Tibial nerve (tissue), 4 donors: ENCODE measurements at regions not wholly inside any gene's neighbourhood (a gene's known extent, or its start where the extent isn't known, plus 50 kb on each side); places are given as distances from the start of the nearest gene placed in this dataset.

Experiments
- DNase-seq, 2 donors: peaks; one replicate each; pipeline ENCODE4 v3.0.0-alpha.2; 2019; ENCODE audit warnings: low spot score in 2 of 2
- H3K27ac ChIP-seq, 4 donors: fragments of 200-600 bp; sonication (generic) in 3 of 4; one replicate each; pipeline ENCODE4 v1.5.1; 2017 to 2019; ENCODE audit warnings: mild to moderate bottlenecking in 1 of 4
- H3K27me3 ChIP-seq, 2 donors: fragments of 200-600 bp; sonication (generic) in 1 of 2; one replicate each; pipeline versions ENCODE4 v1.5.1 to v1.6.0; 2017 to 2019
- H3K36me3 ChIP-seq, 3 donors: fragments of 200-600 bp; sonication (generic); one replicate each; pipeline ENCODE4 v1.5.1; 2018 to 2019
- H3K4me1 ChIP-seq, 4 donors: fragments of 200-600 bp; sonication (generic) in 3 of 4; one replicate each; pipeline ENCODE4 v1.5.1; 2017 to 2019
- H3K4me3 ChIP-seq, 4 donors: fragments of 200-600 bp; sonication (generic) in 3 of 4; one replicate each; pipeline ENCODE4 v1.5.1; 2017 to 2019; ENCODE audit warnings: mild to moderate bottlenecking in 1 of 4, moderate library complexity in 1 of 4
- H3K9me3 ChIP-seq, 4 donors: fragments of 200-600 bp; sonication (generic) in 3 of 4; one replicate each; pipeline ENCODE4 v1.5.1; 2017 to 2019
- CTCF ChIP-seq, 5 experiments: fragments of 200-600 bp in 3 of 5; fragments of 450-650 bp in 2 of 5; sonication (generic) in 3 of 5; IDR thresholded peaks; one replicate each; pipeline ENCODE4 v1.5.1; 2016 to 2019; ENCODE audit warnings: antibody characterized with exemption in 5 of 5, mild to moderate bottlenecking in 3 of 5, moderate library complexity in 2 of 5
- EP300 ChIP-seq, 2 donors: sonication (generic); formaldehyde crosslinking; IDR thresholded peaks; one replicate each; pipeline ENCODE4 v1.6.1; 2017; ENCODE audit warnings: antibody characterized with exemption in 2 of 2, mild to moderate bottlenecking in 1 of 2
- POLR2A ChIP-seq, 2 donors: fragments of 450-650 bp; IDR thresholded peaks; one replicate each; pipeline ENCODE4 v1.6.1; 2017; ENCODE audit warnings: antibody characterized with exemption in 2 of 2, mild to moderate bottlenecking in 2 of 2, moderate library complexity in 2 of 2
- WGBS, 2 donors: methylation state at CpG; one replicate each; pipeline ENCODE4 v1.1.5; 2018; 5-methylcytosine and 5-hydroxymethylcytosine counted together

GRCh38 chr7:145696071-145696470 is 420.5 kb upstream of the CNTNAP2 start:
- Histone ChIP-seq H3K4me3 (no peak overlapping the region), H3K4me1 (no peaks in the 10 kb centered on the region), H3K9me3 (no peaks in the 10 kb centered on the region), H3K27ac (no peak overlapping the region), H3K27me3 (no peaks in the 10 kb centered on the region), H3K36me3 (no peaks in the 10 kb centered on the region)
- TF ChIP-seq CTCF (IDR thresholded peaks at IDR 0.05): no peak
- TF ChIP-seq EP300 (IDR thresholded peaks at IDR 0.05): no peak
- TF ChIP-seq POLR2A (IDR thresholded peaks at IDR 0.05): no peak
- no peak for DNase-seq

DNA sequence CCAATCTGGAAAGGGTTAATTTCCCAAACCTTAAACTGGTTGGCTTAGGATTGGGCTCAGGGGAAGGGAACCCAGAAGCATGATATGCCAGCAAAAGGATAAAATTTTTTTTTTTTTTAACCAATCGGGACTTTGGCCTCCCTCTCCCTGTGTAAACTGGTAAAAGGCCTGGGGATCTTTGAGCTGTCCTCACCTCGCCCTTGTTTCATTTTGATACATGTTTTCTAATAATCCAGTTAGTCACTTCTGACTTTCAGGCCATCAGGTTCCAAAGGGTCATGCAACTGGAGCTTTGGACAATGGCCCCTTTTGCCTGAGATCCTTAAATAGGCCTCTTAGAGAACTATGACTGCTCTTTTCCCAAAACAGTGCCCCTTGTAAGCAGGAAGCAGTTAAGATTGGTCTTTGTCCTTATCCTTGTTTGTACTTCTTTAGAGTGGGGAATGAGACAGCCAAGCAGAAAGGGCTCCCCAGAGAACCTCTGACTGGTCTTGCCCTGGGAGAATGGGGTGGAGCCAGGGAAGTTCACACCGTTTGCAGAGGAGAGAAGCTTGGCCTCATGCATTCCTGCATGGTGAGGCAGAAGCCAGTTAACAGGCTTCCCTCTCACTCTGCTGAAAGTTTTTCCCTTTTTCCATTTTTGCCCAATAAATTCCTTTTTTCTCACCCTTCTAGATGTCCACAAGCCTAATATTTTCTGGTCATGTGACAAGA is 424.2 kb upstream of the CNTNAP2 start:
- Histone ChIP-seq H3K36me3 (no peaks in the 10 kb centered on the region), H3K27ac (no peak overlapping the region), H3K4me1 (no peaks in the 10 kb centered on the region), H3K27me3 (no peaks in the 10 kb centered on the region), H3K4me3 (no peak overlapping the region), H3K9me3 (no peaks in the 10 kb centered on the region)
- no peak for TF ChIP-seq EP300 (IDR thresholded peaks at IDR 0.05)
- no peak for TF ChIP-seq POLR2A (IDR thresholded peaks at IDR 0.05)
- no peak for TF ChIP-seq CTCF (IDR thresholded peaks at IDR 0.05)
- WGBS, 2 donors: 28 to 33% methylated on average over 3 of the region's 3 CpGs
- no peak for DNase-seq

DNA sequence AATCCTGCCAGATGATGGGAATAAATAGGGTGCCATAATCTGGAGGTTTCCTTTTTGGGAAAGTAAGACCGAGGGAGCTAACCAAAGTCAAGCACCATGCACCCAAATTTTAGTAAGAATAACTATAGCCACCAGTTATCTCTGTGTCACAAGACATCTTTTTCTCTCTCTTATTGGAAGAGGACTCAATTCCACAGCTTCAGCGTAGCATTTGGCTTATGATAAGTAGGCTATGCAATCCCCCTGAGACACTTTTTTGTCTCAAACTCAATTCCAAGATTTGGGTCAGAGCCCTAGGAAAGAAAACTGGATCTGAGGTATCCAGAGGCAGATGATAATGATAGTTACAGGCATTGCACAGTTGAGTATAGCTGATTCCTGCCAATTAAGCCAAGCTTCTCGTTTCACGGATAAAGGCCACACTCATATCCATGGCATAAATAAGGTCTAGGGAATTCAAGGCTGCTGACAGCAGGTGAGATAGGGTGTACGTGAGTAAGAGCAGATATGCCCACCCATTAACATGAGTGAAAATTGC is 425.2 kb upstream of the CNTNAP2 start:
- Histone ChIP-seq H3K4me3 (no peak overlapping the region), H3K9me3 (no peaks in the 10 kb centered on the region), H3K27ac (no peak overlapping the region), H3K36me3 (no peaks in the 10 kb centered on the region), H3K27me3 (no peaks in the 10 kb centered on the region), H3K4me1 (no peaks in the 10 kb centered on the region)
- TF ChIP-seq CTCF (IDR thresholded peaks at IDR 0.05) (no peak), POLR2A (IDR thresholded peaks at IDR 0.05) (no peak), EP300 (IDR thresholded peaks at IDR 0.05) (no peak)
- WGBS, 2 donors: 81 to 85% methylated on average over 5 of the region's 5 CpGs
- no peak for DNase-seq

- TF ChIP-seq EP300 (IDR thresholded peaks at IDR 0.05) (no peak), POLR2A (IDR thresholded peaks at IDR 0.05) (no peak), CTCF (IDR thresholded peaks at IDR 0.05) (no peak)
- Histone ChIP-seq H3K4me3 (no peak overlapping the region), H3K27me3 (no peaks in the 10 kb centered on the region), H3K9me3 (no peaks in the 10 kb centered on the region), H3K27ac (no peak overlapping the region), H3K4me1 (no peaks in the 10 kb centered on the region), H3K36me3 (no peaks in the 10 kb centered on the region)
- no peak for DNase-seq
- WGBS, 2 donors: 93 to 95% methylated on average over 3 of the region's 3 CpGs
These were observed 435.0 kb upstream of the CNTNAP2 start for GRCh38 chr7:145681646-145682045.

DNA sequence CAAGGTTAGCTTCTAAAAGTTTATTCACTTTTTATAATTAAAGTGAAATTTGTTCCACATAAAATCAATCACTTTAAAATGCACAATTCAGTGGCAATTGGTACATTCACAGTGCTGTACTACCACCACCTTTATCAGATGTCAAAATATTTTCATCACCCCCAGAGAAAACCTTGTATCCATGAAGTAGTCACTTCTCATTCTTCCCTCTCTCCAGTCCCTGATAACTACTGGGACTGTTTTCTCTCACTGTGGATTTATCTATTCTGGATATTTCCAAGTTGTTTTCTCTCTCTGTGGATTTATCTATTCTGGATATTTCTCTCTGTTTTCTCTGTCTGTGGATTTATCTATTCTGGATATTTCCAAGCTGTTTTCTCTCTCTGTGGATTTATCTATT is 435.4 kb upstream of the CNTNAP2 start:
- H3K27me3 ChIP-seq: no peaks in the 10 kb centered on the region
- TF ChIP-seq POLR2A (IDR thresholded peaks at IDR 0.05): no peak
- no peak for TF ChIP-seq EP300 (IDR thresholded peaks at IDR 0.05)
- TF ChIP-seq CTCF (IDR thresholded peaks at IDR 0.05): no peak
- DNase-seq: no peak

More for the DNA sequence above, 435.4 kb upstream of the CNTNAP2 start:
- Histone ChIP-seq H3K9me3 (no peaks in the 10 kb centered on the region), H3K4me3 (no peak overlapping the region), H3K27ac (no peak overlapping the region), H3K36me3 (no peaks in the 10 kb centered on the region), H3K4me1 (no peaks in the 10 kb centered on the region)
